B cell (primary cell): ENCODE measurements at regions not wholly inside any gene's neighbourhood (a gene's known extent, or its start where the extent isn't known, plus 50 kb on each side); places are given as distances from the start of the nearest gene placed in this dataset.

Source experiments
- CTCF ChIP-seq: fragments of 200-600 bp; IDR thresholded peaks from one replicate; pipeline ENCODE4 v1.8.0; 2022; ENCODE audit warnings: antibody characterized with exemption, mild to moderate bottlenecking
- EZH2 ChIP-seq: IDR thresholded peaks from 2 replicates; pipeline ENCODE4 v1.6.1; 2012; ENCODE audit warnings: borderline replicate concordance, low read depth, mild to moderate bottlenecking, moderate library complexity, low read length; ENCODE audit not compliant: insufficient read depth, poor library complexity, severe bottlenecking

- no peak for TF ChIP-seq CTCF
- TF ChIP-seq EZH2 = no peak
These were observed 335.0 kb downstream of the CBLN2 start for GRCh38 chr18:72208920-72209676.
